Daoy (cell line): ENCODE measurements at regions not wholly inside any gene's neighbourhood (a gene's known extent, or its start where the extent isn't known, plus 50 kb on each side); places are given as distances from the start of the nearest gene placed in this dataset.

Experiments
- DNase-seq: peaks from one replicate; pipeline ENCODE4 v3.0.0-alpha.2; 2015; ENCODE audit warnings: low read depth

DNA sequence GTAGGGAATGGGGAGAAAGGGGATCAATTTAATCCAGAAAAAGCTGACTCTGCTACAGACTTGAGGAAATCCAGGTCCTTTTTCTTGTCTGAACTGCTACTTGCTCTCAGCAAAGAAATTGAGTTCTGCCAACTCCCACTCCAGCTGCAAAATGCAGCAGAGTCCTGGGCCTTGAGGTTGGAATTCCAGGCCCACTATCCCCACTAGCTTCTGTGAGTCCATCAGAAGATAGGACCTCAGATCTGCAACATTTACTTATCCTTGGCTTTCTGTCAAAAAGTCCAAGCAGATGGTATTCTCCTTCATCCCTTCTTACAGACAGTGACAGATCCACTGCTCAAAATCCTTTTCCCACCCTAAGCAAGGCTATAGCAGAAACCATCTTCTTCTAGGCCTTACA lies 219.2 kb downstream of the ARHGAP12 start:
- no peak for DNase-seq

DNA sequence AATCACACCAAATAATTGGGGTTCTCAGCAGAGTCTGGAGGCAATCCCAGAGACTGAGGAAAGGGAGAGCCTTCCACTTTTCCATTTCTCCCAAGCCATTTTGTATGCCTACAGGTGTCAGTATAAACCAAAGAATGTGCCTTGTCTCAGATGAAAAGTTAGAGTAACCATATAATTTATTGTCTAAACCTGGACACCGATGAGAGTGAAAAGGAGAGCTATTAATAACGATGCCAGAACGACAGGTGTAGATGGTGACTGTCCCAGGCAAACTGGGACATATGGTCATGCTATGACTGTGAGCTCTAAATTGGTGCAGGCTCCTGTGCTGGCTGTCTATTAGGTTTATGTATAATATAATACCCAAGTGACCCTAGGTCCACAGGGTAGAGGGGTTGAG lies 219.6 kb downstream of the ARHGAP12 start:
- DNase-seq = no peak

DNA sequence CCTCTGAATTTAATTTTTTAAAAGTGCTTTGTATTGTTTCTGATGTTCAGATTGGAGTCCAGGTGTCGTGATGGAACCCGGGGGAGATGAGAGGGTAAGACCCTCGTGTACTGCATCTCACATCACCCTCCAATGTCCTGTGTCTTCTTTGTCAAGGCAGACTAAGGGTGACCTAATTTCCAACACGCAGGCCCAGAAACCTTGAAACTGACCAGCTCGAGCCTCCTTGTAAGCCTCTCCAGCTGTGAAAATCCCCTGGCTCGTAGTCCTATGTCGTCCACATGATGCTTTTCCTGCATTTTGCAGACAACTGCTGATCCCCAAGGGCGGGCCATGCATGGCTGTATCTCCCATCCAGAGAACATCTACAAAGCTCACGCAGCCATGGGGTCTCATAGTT lies 220.2 kb downstream of the ARHGAP12 start:
- DNase-seq = no peak

DNA sequence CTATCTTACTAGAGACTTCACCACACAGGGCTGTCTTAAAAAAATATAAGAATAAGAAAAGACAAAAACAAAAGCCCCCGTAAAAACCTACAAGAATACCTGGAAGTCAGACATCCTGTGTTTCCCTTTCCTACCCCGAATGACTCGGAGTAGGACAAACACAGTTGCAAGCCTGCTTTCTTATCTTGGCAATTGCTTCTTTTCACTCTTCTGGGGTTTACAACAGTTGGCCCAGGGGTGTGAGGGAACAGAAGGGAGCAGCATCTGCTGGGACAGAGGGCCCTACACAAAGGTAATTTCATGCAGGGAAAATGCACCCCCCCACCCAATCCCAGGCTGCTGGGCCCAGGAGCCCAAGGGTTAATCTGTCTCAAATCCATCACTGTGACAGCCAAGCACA lies 220.6 kb downstream of the ARHGAP12 start:
- DNase-seq = no peak

DNA sequence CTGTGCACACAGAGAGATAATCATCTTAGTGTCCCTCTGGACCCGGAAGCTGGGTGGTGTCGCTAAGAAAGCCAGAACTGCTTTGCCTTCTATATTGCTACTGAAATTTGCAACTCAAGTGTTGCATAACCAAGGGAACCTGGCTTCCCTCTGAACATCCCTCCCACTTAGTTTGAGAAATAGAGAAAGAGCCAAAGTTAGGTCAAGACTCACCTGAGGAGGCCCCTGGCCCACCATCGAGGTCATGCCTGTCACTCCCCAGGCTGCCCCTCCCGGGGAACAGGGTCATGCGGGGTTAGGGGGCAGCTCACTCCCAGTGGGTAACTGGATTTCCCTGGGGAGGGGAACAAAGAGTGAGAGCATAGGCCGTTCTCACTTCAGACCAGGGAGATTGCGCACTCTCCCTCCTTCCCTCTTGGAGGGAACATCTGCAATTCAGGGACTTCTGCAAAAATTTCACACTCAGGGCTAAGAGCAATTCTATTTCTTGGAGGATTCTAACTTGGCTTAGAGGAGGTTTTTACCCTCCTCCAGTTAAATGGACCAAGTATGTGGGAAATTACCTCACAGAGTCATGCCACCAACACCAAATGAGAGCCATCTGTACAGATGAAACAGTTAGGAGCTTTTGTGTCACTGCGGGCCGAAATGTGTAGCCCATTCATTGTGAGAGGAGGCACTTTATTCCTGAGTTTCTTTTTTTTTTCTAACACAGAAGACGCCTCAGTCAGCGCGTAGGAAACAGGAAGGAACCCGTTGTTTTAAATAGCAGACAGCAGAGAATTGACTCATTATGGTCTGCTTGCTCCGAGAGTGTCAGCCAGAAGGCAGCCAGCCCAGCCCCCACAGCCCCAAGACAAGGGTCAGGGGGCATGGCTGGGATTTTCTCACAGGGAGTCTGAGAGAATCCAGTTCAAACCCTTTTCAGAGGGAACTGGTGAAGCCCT lies 221.3 kb downstream of the ARHGAP12 start:
- peak; percentile 52 for DNase-seq

DNA sequence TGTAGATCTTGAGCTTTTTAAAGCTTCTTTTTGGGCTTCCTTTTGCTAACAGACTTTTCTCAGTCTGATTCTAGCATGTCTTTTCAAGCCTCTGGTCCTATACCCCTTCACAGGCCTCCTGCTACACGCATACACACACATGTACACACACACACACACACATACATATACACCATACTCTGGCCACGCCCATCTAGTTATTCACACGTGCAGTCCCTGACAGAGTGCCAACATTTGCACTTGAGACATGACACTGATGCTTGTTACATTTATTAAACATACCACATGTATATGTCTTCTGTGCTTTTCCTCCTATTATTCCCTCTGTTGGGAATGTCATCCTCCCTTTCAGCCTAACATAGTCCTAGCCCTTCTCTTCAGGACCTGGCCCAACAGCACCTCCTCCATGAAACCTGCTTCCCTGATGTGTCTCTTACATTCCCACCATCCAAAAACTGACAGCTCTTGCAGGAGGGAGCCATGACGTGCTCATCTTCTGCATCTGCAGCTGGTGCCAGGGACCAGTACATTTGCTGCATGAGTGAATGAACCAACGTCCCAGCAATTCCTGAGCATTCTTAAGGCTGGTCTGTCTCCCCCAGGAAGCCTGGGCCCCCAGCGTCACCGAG lies 222.1 kb downstream of the ARHGAP12 start:
- DNase-seq = no peak

DNA sequence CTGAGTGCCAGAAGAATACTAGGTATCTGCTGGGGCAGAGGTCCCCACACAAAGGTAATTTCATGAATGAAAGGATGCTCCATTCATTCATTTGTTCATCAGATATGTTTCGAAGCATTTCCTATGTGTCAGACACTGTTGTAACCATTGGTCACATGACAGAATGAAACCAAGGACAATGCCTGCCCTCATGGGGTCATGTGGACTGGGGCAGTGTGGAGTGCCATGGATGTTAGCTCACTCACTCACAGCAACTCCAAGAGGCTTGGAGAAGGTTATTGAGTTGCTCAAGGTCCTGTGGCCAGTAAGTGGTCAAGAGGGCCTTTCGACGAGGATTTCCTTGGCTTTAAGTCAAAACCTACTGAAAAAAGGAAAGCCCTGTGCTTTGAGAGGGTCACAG lies 223.5 kb downstream of the ARHGAP12 start:
- no peak for DNase-seq

DNA sequence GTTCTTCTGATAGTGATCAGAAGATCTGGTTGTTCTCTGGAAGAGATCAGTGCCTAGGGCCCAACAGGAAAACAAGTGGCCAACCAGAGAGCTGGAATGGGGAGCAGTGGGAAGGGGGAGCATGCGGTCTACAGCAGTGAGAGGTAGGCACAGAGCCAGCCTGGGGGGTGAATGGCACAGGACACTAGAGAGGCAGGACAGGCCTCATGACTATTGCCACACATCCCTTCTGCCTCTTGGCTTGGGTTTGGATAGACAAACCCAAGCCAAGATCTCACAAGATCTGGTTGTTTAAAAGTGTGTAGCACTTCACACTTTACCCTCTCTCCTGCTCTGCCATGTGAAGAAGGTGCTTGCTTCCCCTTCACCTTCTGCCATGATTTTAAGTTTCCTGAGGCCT lies 224.4 kb downstream of the ARHGAP12 start:
- DNase-seq = no peak

DNA sequence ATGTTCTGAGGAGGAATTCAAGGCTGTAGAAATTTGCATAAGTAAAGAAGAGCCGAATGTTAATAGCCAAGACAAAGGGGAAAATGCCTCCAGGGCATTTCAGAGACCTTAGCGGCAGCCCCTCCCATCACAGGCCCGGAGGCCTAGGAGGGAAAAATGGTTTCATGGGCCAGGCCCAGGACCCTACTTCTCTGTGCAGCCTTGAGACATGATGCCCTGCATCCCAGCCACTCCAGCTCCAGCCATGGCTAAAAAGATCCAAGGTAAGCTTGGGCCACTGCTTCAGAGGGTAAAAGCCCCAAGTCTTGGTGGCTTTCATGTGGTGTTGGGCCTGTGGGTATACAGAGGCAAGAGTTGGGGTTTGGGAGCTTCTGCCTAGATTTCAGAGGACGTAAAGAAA lies 225.7 kb downstream of the ARHGAP12 start:
- no peak for DNase-seq

DNA sequence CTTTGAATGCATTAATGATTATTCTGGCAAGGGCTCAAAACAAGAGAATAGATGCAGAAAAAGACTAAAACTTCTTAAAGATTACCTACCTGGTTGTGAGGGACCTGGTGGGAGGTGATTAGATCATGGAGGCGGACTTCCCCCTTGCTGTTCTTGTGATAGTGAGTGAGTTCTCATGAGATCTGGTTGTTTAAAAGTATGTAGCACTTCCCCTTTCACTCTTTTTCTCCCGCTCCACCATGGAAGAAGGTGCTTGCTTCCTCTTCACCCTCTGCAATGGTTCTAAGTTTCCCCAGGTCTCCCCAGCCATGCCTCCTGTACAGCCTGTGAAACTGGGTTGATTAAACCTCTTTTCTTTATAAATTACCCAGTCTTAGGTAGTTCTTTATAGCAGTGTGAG lies 226.6 kb downstream of the ARHGAP12 start:
- no peak for DNase-seq

DNA sequence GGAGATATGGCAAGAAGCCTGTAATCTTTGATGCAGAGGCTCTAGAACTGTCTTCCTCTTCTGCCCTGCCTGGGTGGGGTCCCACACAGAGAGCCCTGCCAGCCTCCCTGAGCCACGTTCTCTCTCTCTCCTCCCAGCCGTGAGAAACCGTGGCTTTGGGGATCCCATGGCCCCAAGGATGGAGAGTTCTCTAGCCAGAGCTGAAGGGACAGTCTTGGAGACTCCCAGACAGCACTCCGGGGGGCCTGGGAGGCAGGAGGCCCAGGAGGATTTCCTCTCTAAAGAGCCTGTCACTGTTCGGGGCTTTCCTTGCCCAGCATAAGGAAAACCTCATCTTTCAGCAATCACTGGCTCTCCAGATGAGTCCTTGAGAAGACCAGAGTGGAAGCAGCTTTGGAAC lies 227.1 kb downstream of the ARHGAP12 start:
- DNase-seq = no peak

DNA sequence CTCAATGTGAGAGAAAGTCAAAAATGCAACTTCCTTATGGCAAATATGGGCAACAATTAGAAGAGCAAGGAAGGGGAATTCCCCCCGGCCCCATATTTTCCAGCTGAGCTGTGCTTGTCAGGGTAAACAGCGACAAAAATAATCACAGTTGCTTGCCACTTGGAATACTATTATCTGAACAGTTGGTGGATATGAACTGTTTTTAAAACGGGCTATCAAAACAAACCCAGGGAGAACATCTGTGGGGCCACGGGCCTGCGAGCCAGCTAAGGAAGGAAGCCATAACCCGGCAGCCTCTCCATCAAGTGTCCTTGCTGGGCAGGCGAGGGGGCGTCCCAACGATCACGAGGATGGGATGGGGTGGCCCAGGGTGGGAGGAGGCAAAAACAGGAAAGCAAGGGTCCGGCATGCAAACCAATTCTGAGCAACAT lies 228.4 kb downstream of the ARHGAP12 start:
- DNase-seq = no peak

DNA sequence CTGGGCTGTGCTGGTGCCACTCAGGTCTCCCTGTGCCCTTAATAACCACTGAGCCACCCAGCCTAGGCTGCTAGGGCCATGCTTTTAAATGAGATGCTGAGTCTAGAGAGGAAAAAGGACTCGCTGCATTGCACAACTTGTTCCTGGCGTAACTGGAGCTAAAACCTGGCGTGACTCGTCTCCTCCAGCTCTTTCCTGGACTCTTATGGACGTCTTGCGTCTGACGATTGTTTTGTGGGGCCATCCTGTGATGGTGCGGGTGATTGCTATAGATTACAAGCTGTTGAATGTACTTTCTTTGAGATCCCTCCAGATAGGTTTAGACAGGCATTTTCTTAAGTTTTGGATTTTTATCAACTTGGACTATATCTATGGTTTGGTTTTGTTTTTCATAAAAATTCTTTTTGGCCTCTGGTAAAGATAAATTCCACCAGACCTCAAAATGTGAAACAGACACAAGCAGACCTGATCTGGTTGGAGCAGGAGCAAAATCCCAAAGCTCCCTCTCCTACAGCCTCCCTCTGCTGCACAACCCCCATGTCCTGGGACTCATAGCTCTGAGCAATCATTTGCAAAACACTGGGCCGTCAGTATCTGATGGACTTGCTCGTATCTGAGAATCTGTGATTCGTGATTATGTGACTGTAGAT lies 230.3 kb downstream of the ARHGAP12 start:
- peak; percentile 14 for DNase-seq

DNA sequence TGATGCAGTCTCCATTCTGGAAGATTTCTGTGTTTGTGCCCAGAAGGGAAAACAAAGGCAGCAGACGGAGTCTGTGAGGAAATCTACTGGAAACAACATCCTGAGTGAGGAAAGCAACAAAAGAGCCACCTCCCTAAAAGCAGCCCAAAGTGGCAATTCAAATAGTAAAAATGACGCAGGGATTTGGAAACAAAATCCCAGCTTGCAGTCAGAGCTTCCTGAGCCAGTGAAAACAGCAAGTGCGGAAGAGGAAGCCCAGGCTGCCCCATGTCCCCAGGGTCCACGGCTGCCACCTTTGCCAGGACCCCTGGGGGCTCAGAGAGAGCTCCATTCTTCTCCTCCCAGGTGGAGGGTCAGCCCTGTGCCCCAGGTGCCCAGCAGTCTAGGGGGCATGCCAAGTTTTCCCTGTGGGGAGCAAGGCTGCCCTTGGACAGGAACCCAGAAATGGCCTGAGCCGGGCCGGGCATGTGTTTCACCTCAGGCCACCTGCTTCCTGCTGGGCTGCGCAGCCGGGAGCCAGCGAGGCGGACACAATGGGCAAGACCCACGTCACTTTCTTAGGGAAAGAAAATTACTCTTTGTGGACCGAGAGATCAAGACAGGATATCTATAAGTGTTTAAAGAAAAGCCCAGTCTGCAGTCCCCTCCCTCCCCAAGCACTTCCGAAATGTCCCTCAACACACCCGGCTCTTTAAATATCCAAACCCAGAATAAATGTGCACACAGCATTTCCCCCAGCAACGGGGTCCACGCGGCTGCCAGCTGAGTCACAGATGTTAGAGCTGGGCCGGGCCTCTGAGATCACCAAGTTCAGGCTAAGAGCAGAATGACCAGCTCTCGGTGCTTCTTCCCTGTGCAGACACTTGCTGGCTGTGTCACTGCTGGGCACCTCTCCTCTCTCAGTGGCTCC lies 231.1 kb downstream of the ARHGAP12 start:
- DNase-seq = peak; percentile 58

DNA sequence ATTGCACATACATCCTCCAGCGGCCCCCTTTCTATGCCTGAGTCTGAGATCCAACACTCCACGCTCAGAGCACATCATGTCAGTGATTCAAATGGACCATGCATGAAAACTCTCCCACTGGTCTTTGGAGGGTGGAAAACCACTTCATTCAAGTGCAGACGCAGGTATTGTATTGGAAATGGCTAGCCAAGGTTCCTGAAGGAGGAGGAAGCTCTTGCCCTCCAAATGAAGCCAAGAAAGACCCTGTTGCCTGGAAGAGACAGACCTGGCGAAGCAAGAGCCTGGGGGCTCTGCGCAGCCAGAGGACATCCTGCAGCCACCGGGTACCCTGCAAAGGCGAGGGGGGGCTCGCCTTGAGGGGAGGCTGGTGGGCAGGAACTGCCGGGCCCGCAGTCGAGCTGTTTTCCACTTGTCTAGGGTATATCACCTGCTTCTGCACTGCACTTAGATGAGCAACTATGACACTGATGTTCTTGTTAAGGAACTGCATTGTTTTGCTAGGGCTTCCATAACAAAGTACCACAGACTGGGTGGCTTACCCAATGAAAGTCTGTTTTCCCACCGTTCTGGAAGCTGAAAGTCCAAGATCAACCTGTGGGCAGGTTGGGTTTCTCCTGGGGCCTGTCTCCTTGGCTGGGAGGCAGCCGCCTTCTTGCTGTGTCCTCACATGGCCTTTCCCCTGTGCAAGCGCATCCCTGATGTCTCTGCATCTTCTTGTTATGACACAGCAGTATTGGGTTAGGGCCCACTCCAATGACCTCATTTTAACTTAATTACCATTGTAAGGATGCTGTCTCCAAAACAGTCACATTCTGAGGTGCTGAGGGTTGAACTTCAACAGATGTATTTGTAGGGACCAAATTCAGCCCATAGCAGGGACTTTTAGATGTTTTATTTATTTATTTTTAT lies 233.4 kb downstream of the ARHGAP12 start:
- no peak for DNase-seq

DNA sequence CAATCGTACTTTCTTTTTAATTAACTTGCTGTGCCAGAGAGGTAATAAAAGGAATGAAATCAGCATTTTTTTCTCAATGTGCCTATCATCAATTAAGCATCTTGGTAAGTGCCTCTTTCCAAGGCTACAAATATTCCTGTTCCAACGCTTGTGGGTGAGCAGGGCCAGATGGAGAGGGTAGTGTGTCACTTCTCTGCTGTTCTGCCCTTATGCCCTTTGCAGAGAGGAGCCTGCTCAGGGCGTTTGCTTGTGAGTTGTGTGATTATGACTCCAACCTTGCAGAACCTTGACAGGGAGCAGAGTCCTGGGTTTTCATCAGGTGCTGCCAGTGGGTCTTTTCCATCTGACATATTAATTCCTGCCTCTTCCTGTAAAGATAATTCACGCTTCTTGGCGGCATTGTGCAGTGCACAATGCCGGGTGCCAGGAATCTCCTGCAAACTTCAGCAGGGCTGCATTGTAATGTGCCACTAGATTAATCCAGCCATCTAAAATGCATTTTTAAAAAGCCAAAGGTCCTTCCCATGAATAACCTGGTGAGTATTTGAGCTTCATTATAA lies 234.4 kb downstream of the ARHGAP12 start:
- DNase-seq = no peak

DNA sequence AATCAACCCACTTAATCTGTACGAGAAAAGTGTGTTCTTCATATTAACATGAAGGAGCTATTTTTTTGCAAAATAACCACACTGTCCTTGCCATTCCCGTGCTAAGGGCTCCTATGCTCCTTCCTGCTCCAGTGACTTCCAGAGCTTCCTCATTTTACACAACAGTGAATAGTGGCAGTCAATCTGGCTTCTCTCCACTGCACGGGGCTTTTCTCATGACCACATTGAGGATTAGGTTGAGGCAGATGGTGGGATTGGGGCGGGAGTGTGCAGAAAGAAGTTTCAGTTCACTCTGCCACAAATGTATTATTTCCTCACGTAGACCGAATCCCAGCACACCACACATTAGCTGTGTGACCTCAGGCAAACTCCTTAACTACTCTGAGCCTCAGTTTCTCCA lies 235.1 kb downstream of the ARHGAP12 start:
- no peak for DNase-seq

DNA sequence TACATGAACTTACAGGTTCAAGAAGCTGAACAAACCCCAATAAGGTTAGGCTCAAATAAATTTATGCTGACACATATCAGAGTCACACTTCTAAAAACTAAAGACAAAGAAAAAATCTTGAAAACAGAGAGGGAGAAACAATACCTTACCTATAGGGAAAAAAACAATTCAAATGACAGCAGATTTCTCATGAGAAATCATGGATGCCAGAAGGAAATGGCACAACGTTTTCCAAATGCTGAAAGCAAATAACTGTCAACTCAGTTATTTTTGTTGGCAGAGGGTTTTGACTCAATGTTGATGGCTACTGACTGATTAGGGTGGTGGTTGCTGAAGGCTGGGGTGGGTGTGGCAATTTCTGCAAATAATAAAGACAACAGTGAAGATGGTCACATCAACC lies 239.4 kb downstream of the ARHGAP12 start:
- no peak for DNase-seq

DNA sequence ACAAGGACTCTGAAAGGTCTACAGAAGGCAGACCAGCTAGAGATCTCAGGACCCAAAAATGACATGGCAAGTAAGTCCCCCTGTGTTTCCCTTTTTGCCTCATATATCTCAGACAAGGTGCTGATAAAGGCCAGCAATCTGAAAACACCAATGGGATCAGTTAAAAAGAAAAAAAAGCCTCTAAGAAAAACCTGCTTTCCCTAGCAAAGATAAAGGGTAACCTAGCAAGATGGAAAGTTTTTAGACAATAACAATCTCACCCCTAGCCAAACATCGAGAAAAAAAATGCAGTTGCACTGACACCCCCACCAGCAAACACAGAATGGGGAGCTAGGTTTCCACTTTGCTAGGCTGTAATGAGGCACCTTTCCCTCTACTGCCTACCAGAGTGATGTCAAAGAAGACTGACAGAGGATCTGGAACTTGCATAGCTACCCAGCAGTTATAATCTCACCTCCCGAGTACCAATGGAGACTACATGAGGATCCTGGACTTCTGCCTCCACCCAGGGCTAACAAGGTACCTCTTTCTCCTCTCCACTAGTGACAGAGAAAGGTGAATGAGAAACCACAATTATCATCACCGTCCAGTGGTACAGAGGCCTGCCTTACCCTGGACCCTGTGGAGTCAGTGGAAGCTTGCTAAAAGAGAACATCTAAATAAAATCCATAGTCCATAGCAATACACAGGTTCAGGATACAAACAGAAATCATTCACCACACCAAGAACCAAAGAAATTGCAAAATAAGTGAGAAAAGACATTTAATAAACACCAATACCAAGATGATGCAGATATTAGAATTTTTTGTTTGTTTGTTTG lies 240.8 kb downstream of the ARHGAP12 start:
- DNase-seq = no peak
